Immature natural killer cell (primary cell): ENCODE measurements at regions not wholly inside any gene's neighbourhood (a gene's known extent, or its start where the extent isn't known, plus 50 kb on each side); places are given as distances from the start of the nearest gene placed in this dataset.

Source experiments
- DNase-seq, 3 donors: peaks; one replicate each; pipeline ENCODE4 v3.0.0; 2022; ENCODE audit warnings: mixed read lengths in 1 of 3
- H3K27ac Mint-ChIP-seq, 6 donors: one replicate each; pipeline ENCODE4 v1.8.0; 2020; ENCODE audit warnings: mixed read lengths in 6 of 6, mild to moderate bottlenecking in 5 of 6, inconsistent platforms in 4 of 6, moderate library complexity in 3 of 6
- H3K27me3 Mint-ChIP-seq, 3 donors: one replicate each; pipeline ENCODE4 v1.8.0; 2020 to 2021; ENCODE audit warnings: low read depth in 3 of 3, mild to moderate bottlenecking in 3 of 3, mixed read lengths in 3 of 3, moderate library complexity in 3 of 3, inconsistent platforms in 1 of 3
- H3K36me3 Mint-ChIP-seq, 3 donors: one replicate each; pipeline ENCODE4 v1.8.0; 2020; ENCODE audit warnings: mixed read lengths in 3 of 3, inconsistent platforms in 2 of 3, mild to moderate bottlenecking in 2 of 3
- H3K4me1 Mint-ChIP-seq, 2 donors: one replicate each; pipeline ENCODE4 v1.8.0; 2020; ENCODE audit warnings: inconsistent platforms in 2 of 2, mild to moderate bottlenecking in 2 of 2, mixed read lengths in 2 of 2, moderate library complexity in 1 of 2
- H3K4me3 Mint-ChIP-seq, 5 donors: one replicate each; pipeline ENCODE4 v1.8.0; 2020; ENCODE audit warnings: mild to moderate bottlenecking in 5 of 5, mixed read lengths in 5 of 5, inconsistent platforms in 3 of 5, moderate library complexity in 3 of 5
- H3K9me3 Mint-ChIP-seq, 6 donors: one replicate each; pipeline ENCODE4 v1.8.0; 2020; ENCODE audit warnings: mild to moderate bottlenecking in 6 of 6, mixed read lengths in 6 of 6, inconsistent platforms in 4 of 6, moderate library complexity in 3 of 6

DNA sequence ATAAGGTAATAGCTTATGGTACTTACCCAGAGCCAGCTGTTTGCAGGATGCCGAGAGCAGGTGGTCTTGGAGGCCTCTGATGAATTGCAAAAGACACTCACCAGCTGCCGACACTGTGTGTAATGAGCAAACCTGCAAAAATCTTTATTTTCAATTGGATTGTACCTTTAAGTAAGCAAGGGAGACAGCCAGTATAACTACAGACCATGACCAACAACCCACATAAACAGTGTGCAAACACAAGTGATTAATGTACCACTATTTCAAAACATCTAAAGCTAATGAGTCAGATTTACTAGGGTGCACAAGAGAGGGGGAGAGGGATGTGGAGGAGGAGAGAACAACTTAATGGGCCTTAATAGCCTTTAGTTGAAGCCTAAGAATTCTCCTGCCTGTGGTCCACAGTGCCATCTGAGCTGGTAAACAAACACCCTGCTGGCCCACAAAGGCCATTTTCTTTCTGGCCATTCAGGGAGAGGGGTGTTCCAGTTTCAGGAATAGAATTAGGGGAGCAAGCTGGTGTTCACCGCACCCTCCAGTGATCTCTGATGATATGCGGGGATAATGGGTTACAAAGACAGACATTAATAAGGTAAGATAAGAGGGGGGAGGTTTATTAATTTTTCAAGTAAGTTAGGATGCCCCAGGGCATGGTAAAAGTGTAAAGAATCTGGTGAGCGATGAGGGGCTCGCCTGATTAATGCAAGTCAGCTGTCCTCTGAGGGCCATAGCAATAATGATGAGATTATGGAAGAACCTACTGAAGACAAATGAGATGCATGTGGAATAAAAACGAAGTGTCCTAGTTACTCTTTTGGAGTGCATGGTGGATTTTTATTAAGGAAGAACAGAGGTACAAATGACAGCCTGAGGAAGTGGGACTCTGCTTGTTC lies 196.4 kb downstream of the HRH4 start:
- Mint-ChIP-seq H3K9me3 (no peaks in the 10 kb centered on the region), H3K4me3 (no peak overlapping the region), H3K36me3 (no peaks in the 10 kb centered on the region), H3K27me3 (peaks cover 0 to 5% (median 5%) of the 10 kb centered on the region in 3 donors), H3K4me1 (peaks cover 10 to 18% of the 10 kb centered on the region in 2 donors), H3K27ac (no peak overlapping the region)
- no peak for DNase-seq

DNA sequence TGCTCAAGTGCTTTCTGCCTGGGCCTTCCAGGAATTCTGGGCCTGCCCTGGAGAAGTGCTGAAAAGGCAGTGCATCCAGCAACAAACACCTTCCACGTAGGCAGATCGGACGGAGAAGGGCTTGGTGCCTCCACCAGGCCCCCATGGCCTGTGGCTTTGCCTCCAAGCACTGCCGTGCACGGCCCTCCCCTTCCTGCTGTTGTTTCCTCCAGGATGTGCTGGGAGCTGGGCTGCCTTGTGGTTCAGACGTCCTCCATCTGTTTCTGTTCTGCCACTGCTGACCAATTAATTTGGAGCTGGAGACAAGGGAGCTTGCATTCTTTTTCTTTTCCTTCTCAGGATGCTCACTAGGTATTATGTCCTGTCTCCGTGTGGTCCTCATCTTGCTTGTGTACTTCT lies 197.0 kb downstream of the HRH4 start:
- no peak for DNase-seq
- Mint-ChIP-seq H3K4me1 (peaks cover 10 to 18% of the 10 kb centered on the region in 2 donors), H3K4me3 (no peak overlapping the region), H3K27me3 (peaks cover 0 to 6% (median 2%) of the 10 kb centered on the region in 3 donors), H3K9me3 (no peaks in the 10 kb centered on the region), H3K27ac (no peak overlapping the region), H3K36me3 (no peaks in the 10 kb centered on the region)

DNA sequence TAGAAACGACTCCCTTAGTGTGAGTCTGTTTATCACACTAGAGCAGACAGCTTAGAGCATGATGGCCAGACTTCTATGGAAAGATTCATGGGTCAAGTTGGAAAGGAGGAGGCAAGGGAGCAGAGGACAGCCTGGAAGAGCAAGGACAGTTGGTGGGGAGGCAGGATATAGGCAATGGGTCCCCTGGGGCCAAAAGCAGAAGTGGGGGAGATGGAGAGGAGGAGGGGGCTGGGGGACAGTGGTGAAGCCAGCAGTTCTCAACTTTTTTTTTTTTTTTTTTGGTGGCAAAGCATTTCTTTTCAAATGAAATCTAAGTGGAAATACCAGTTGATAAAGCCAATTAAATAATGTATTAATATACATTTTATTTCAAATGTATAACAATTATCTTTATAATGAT lies 197.9 kb downstream of the HRH4 start:
- Mint-ChIP-seq H3K27ac (no peak overlapping the region), H3K9me3 (no peaks in the 10 kb centered on the region), H3K27me3 (peaks cover 0 to 7% (median 2%) of the 10 kb centered on the region in 3 donors), H3K4me3 (no peak overlapping the region), H3K4me1 (peaks cover 10 to 18% of the 10 kb centered on the region in 2 donors), H3K36me3 (no peaks in the 10 kb centered on the region)
- DNase-seq = no peak

DNA sequence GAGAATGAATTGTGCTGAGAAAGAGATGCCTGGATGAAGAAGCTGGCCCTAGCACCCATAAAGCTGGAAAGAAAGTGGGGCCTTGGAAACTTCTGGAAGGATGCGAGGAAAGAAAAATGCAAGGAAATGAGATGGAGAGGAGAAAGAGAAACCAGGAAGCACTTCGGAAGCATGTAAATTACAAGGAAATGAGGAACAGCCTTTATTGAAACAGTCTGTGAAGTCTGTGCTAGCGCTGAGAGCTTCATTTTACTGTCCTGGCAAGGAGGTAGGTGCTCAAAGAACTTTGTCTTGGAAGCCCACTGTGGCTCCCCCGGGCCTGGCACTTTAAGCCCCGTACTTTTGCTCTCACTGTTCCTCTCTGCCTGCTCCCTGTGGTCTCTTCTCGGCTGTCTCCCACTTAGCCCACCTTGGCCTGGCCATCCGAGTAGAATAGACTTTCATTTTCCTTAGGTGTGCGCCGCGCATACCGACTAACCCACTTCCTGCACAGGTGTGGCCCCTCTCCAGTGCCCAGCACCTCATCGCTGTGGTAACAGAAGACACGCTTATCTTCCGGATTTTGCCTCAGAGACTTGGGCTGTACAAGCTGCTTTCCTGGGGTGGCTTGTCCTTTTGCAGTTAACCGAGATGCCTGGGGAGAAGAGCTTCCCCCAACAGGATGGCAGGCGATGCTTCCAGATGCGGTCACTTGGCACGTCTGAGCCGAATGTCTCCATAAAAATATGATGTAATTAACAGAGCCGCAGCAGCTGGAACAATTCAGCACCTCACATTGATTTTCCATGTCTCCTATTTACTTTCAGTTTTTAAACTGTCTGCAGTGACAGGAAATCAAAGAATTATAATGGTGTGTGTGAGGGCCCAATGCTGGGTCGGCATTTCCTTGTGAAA lies 199.6 kb downstream of the HRH4 start:
- Mint-ChIP-seq H3K36me3 (no peaks in the 10 kb centered on the region), H3K4me3 (peak overlapping the region; percentile 68 to 83 (median 74)), H3K9me3 (peaks cover 0 to 2% (median 0%) of the 10 kb centered on the region in 6 donors), H3K27me3 (peaks cover 0 to 9% (median 5%) of the 10 kb centered on the region in 3 donors), H3K27ac (peak overlapping the region in 4 of 6 donors; percentile 14 to 64 (median 28)), H3K4me1 (peaks cover 10 to 18% of the 10 kb centered on the region in 2 donors)
- peak; percentile 8 to 20 (median 13) for DNase-seq

DNA sequence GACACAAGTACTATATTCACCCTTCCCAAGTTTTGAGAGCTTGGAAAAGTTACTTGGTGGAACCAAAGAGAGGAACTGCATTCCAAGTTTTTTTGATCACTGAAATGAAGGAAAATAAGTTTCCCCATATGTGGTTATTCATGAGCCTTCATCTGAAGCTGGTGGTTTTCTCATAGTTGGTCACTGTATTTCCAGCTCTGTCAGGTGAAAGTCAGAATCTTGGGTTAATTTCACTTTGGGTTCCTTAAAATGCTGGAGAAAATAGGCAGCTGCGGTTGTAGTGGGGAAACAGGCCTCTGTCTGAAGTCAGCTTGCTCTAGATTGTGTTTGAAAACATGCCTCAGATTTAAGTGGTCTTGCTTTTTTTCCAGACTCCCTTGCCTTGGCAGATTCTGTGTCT lies 200.5 kb downstream of the HRH4 start:
- H3K27ac Mint-ChIP-seq = no peak overlapping the region
- peaks cover 10 to 18% of the 10 kb centered on the region in 2 donors for H3K4me1 Mint-ChIP-seq
- H3K9me3 Mint-ChIP-seq = peaks cover 0 to 2% (median 0%) of the 10 kb centered on the region in 6 donors
- no peak for DNase-seq
- peak overlapping the region in 1 of 5 donors; percentile 19 for H3K4me3 Mint-ChIP-seq
- no peaks in the 10 kb centered on the region for H3K36me3 Mint-ChIP-seq
- H3K27me3 Mint-ChIP-seq = peaks cover 0 to 9% (median 5%) of the 10 kb centered on the region in 3 donors

DNA sequence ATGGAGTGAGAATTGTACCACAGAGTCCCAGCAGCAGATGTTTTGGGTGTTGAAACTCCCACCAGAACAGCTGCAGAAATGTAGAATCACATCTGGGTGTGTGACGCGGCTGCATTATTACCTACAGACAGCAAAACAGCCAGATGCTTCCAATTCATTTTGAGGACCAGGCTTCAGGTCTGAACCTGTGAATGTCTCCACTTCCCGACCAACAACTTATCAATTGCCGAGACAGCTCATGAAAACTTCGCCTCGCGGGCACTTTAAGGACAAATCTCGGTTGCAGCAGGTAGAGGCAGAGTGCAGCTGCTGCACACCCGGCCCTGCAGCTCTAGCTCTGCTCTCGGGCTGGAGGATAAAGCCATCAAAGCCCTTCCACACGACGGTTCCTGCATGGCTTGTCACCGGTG lies 202.0 kb downstream of the HRH4 start:
- Mint-ChIP-seq H3K27me3 (peaks cover 0 to 10% (median 5%) of the 10 kb centered on the region in 3 donors), H3K27ac (no peak overlapping the region)

GRCh38 chr18:24663026-24663425 lies 202.6 kb downstream of the HRH4 start:
- DNase-seq = no peak
- Mint-ChIP-seq H3K36me3 (no peaks in the 10 kb centered on the region), H3K4me1 (peaks cover 10 to 18% of the 10 kb centered on the region in 2 donors), H3K27ac (no peak overlapping the region), H3K9me3 (peaks cover 0 to 4% (median 0%) of the 10 kb centered on the region in 6 donors), H3K27me3 (peaks cover 0 to 8% (median 5%) of the 10 kb centered on the region in 3 donors), H3K4me3 (no peak overlapping the region)

More for the DNA sequence above, 202.0 kb downstream of the HRH4 start:
- no peaks in the 10 kb centered on the region for H3K36me3 Mint-ChIP-seq
- peaks cover 10 to 18% of the 10 kb centered on the region in 2 donors for H3K4me1 Mint-ChIP-seq
- H3K9me3 Mint-ChIP-seq = peaks cover 0 to 3% (median 0%) of the 10 kb centered on the region in 6 donors
- DNase-seq = no peak
- no peak overlapping the region for H3K4me3 Mint-ChIP-seq

GRCh38 chr18:24669015-24669414 lies 208.6 kb downstream of the HRH4 start:
- no peak overlapping the region for H3K27ac Mint-ChIP-seq
- H3K9me3 Mint-ChIP-seq = peaks cover 0 to 7% (median 0%) of the 10 kb centered on the region in 6 donors
- no peak for DNase-seq
- no peak overlapping the region for H3K4me3 Mint-ChIP-seq
- H3K4me1 Mint-ChIP-seq = no peaks in the 10 kb centered on the region
- peaks cover 3 to 15% (median 5%) of the 10 kb centered on the region in 3 donors for H3K27me3 Mint-ChIP-seq
- no peaks in the 10 kb centered on the region for H3K36me3 Mint-ChIP-seq

- Mint-ChIP-seq H3K9me3 (peaks cover 0 to 7% (median 0%) of the 10 kb centered on the region in 6 donors), H3K4me1 (no peaks in the 10 kb centered on the region), H3K27me3 (peaks cover 3 to 12% (median 5%) of the 10 kb centered on the region in 3 donors), H3K27ac (no peak overlapping the region), H3K36me3 (no peaks in the 10 kb centered on the region), H3K4me3 (no peak overlapping the region)
- DNase-seq = no peak
Observed at GRCh38 chr18:24669502-24669901, 209.1 kb downstream of the HRH4 start.

GRCh38 chr18:24672165-24672941 lies 211.9 kb downstream of the HRH4 start:
- Mint-ChIP-seq H3K27ac (no peak overlapping the region), H3K4me1 (no peaks in the 10 kb centered on the region), H3K27me3 (peaks cover 2 to 14% (median 5%) of the 10 kb centered on the region in 3 donors), H3K9me3 (peaks cover 0 to 5% (median 0%) of the 10 kb centered on the region in 6 donors), H3K36me3 (no peaks in the 10 kb centered on the region), H3K4me3 (no peak overlapping the region)
- DNase-seq = no peak

DNA sequence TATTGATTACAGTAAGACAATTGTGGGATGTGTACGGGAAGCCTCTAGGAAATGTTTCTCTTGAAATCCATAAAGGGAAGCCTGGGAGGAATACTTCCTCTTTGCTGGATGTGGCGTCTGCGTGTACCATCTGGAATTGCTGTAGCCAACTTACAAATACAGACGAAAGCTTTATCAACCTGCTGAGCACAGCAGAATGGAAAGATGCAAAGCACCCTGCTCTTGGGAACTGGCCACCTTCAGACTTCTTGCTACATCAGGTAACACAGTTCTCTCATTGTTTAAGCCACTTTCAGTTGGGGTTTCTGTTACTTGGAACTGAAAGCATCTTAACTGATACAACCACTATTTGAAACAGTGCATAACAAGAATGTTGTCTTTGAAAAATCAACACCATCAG lies 213.8 kb downstream of the HRH4 start:
- DNase-seq = no peak
- H3K4me1 Mint-ChIP-seq = no peaks in the 10 kb centered on the region
- H3K4me3 Mint-ChIP-seq = no peak overlapping the region
- no peak overlapping the region for H3K27ac Mint-ChIP-seq
- H3K27me3 Mint-ChIP-seq = peaks cover 3 to 7% (median 6%) of the 10 kb centered on the region in 3 donors
- H3K36me3 Mint-ChIP-seq = no peaks in the 10 kb centered on the region
- peaks cover 0 to 2% (median 0%) of the 10 kb centered on the region in 6 donors for H3K9me3 Mint-ChIP-seq

GRCh38 chr18:24674605-24675004 lies 214.2 kb downstream of the HRH4 start:
- H3K36me3 Mint-ChIP-seq = no peaks in the 10 kb centered on the region
- no peak overlapping the region for H3K27ac Mint-ChIP-seq
- peaks cover 0 to 2% (median 0%) of the 10 kb centered on the region in 6 donors for H3K9me3 Mint-ChIP-seq
- H3K4me3 Mint-ChIP-seq = no peak overlapping the region
- no peaks in the 10 kb centered on the region for H3K4me1 Mint-ChIP-seq
- no peak for DNase-seq
- H3K27me3 Mint-ChIP-seq = peaks cover 4 to 7% (median 6%) of the 10 kb centered on the region in 3 donors

- H3K4me3 Mint-ChIP-seq = no peak overlapping the region
- H3K27ac Mint-ChIP-seq = no peak overlapping the region
- peaks cover 0 to 2% (median 0%) of the 10 kb centered on the region in 6 donors for H3K9me3 Mint-ChIP-seq
- no peaks in the 10 kb centered on the region for H3K4me1 Mint-ChIP-seq
- DNase-seq = no peak
- H3K36me3 Mint-ChIP-seq = no peaks in the 10 kb centered on the region
- peaks cover 2 to 6% (median 4%) of the 10 kb centered on the region in 3 donors for H3K27me3 Mint-ChIP-seq
Observed at GRCh38 chr18:24677011-24677410, 216.6 kb downstream of the HRH4 start.
